Ammon's horn (tissue), 1 donor: ENCODE measurements at regions not wholly inside any gene's neighbourhood (a gene's known extent, or its start where the extent isn't known, plus 50 kb on each side); places are given as distances from the start of the nearest gene placed in this dataset.
A peak's percentile ranks its signal among the peaks of the same experiment; 100 is the strongest.

Experiments
- DNase-seq: peaks from one replicate; pipeline ENCODE4 v3.0.0-alpha.2; 2016; ENCODE audit warnings: low spot score

GRCh38 chr1:98203466-98203865 is 282.6 kb upstream of the DPYD start:
- no peak for DNase-seq

- DNase-seq = no peak
Measured at GRCh38 chr1:98201666-98202081, 280.8 kb upstream of the DPYD start.

GRCh38 chr1:98197356-98197755 is 276.5 kb upstream of the DPYD start:
- no peak for DNase-seq

GRCh38 chr1:98196012-98196411 is 275.2 kb upstream of the DPYD start:
- DNase-seq = no peak

GRCh38 chr1:98188774-98189173 is 267.9 kb upstream of the DPYD start:
- DNase-seq = no peak

- DNase-seq = no peak
Measured at GRCh38 chr1:98184856-98185255, 264.0 kb upstream of the DPYD start.

- DNase-seq = no peak
Measured at GRCh38 chr1:98181036-98181764, 260.4 kb upstream of the DPYD start.

GRCh38 chr1:98179151-98179773 is 258.4 kb upstream of the DPYD start:
- DNase-seq = peak; percentile 52

GRCh38 chr1:98177751-98178150 is 256.9 kb upstream of the DPYD start:
- no peak for DNase-seq

- peak; percentile 3 for DNase-seq
Measured at GRCh38 chr1:98176936-98177335, 256.1 kb upstream of the DPYD start.

GRCh38 chr1:98176414-98176813 is 255.6 kb upstream of the DPYD start:
- DNase-seq = no peak

- no peak for DNase-seq
Measured at GRCh38 chr1:98172578-98172977, 251.7 kb upstream of the DPYD start.

GRCh38 chr1:98172022-98172421 is 251.2 kb upstream of the DPYD start:
- DNase-seq = no peak

GRCh38 chr1:98164509-98164908 is 243.7 kb upstream of the DPYD start:
- no peak for DNase-seq

- no peak for DNase-seq
Measured at GRCh38 chr1:98157524-98158313, 236.9 kb upstream of the DPYD start.

GRCh38 chr1:98147280-98147679 is 226.4 kb upstream of the DPYD start:
- DNase-seq = no peak

- no peak for DNase-seq
Measured at GRCh38 chr1:98145655-98146054, 224.8 kb upstream of the DPYD start.

GRCh38 chr1:98143403-98143802 is 222.6 kb upstream of the DPYD start:
- no peak for DNase-seq

GRCh38 chr1:98133131-98133530 is 212.3 kb upstream of the DPYD start:
- DNase-seq = peak; percentile 10

GRCh38 chr1:98130408-98130807 is 209.6 kb upstream of the DPYD start:
- no peak for DNase-seq

GRCh38 chr1:98129491-98129890 is 208.7 kb upstream of the DPYD start:
- DNase-seq = no peak

- DNase-seq = no peak
Measured at GRCh38 chr1:98126740-98127139, 205.9 kb upstream of the DPYD start.

GRCh38 chr1:98121646-98122045 is 200.8 kb upstream of the DPYD start:
- DNase-seq = no peak
